ENCODE measurements at regions not wholly inside any gene's neighbourhood (a gene's known extent, or its start where the extent isn't known, plus 50 kb on each side); places are given as distances from the start of the nearest gene placed in this dataset.

DNA sequence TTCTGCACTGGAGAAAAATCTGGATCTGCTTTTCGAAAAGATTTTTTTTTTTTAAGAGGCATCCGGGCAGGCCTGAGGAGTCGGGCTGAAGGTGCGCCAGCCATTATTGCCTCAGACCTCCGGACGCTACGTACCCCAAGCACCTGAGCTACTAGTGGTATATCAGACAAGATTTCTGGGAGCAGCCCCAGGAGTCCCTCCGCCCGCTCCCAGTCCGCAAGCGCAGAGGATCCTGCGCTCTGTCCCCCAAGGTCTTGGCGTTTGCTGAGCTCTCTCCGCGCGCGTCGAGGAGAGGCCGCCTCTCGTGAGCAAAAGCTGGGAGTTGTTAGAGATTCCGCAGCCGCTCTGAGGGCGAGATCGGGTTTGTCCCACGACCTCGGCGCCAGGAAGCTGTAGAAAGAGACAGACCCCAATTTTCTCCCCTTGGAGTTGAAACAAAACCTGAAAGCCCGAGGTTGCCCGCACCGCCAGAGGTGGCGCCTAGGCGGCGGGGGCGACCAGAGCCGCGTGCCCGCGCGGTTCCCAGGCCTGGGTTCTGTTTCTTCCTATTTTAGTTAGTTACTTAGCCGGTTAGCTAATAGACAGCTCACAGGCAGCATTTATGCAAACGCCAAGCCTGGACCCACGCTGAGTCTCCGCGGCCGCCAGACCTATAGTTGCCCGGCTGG lies 72.5 kb upstream of the POLG start:
- Histone ChIP-seq H3K36me3 (no peaks in the 10 kb centered on the region), H3K27me3 (replicated peaks; ENCODE audit: insufficient read depth) (peaks cover 55% of the 10 kb centered on the region), H3K27ac (no peak overlapping the region), H3K9me3 (no peaks in the 10 kb centered on the region), H3K4me1 (ENCODE audit: control insufficient read depth in 1 of 2, low read depth in 2 of 2) (peaks cover 33 to 34% of the 10 kb centered on the region in 2 donors), H3K4me3 (peak overlapping the region; percentile 46)
- ATAC-seq (ENCODE audit: insufficient number of reproducible peaks, low FRiP score, low read depth) (no peak), DNase-seq (ENCODE audit: low spot score) (no peak)
- TF ChIP-seq, protein P1, sequence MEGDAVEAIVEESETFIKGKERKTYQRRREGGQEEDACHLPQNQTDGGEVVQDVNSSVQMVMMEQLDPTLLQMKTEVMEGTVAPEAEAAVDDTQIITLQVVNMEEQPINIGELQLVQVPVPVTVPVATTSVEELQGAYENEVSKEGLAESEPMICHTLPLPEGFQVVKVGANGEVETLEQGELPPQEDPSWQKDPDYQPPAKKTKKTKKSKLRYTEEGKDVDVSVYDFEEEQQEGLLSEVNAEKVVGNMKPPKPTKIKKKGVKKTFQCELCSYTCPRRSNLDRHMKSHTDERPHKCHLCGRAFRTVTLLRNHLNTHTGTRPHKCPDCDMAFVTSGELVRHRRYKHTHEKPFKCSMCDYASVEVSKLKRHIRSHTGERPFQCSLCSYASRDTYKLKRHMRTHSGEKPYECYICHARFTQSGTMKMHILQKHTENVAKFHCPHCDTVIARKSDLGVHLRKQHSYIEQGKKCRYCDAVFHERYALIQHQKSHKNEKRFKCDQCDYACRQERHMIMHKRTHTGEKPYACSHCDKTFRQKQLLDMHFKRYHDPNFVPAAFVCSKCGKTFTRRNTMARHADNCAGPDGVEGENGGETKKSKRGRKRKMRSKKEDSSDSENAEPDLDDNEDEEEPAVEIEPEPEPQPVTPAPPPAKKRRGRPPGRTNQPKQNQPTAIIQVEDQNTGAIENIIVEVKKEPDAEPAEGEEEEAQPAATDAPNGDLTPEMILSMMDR (IDR thresholded peaks at IDR 0.05) = no peak

DNA sequence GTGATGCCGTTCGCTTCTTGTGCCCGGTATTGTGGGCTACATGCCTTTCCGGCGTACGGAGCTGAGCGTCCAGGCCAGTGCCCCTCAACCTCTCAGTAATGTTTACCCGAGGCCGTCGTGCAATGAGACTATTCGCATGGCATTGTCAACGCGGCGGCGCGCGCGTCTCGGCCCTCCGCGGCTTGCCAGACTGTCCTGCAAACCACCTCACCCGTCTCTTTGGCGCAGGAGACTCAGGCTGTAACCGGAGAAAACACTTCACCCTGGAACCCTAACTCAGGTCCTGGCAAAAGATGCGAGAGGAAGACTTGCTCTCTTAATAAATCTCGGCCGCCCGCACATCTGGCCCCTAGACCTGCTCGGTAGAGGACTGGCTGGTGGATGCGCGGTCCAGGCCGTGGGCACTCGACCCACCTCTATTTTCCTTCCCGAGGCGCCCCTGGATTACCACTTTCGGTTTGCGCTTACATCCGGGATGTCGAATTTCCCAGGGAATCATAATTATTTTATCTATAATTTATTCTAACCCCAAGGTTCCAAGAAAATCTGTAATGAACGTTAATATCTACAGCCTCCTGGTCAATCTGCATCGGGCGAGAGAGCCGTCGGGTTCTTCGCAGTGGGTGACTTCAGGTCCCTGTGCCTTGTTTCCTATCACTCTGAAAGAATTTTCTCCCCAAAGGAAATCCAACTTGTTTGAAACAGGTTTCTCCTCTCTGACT lies 71.8 kb upstream of the POLG start:
- peaks cover 51% of the 10 kb centered on the region for H3K27me3 ChIP-seq (replicated peaks; ENCODE audit: insufficient read depth)

DNA sequence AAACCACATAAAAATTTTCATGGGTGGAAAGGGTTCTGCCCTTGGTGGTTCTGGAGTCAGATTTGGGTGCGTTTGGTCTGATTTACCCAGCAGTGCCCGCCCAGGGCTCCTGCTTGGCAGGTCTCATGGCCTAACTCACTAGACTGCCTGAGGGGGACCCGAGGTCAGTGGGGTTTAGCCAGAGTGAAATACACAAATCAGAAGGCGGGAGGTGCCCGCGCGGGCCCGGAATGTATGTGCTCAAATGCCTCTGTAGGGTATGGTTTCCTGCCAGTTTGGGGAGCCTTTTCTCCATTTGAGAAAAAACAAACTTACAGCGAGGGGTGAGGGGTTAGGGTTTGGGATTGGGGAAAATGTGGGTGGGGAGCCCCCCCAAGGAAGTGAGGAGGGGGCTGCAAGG lies 70.9 kb upstream of the POLG start:
- Histone ChIP-seq H3K4me3 (no peak overlapping the region), H3K36me3 (no peaks in the 10 kb centered on the region), H3K27me3 (replicated peaks; ENCODE audit: insufficient read depth) (peaks cover 46% of the 10 kb centered on the region), H3K9me3 (no peaks in the 10 kb centered on the region), H3K4me1 (ENCODE audit: control insufficient read depth in 1 of 2, low read depth in 2 of 2) (peaks cover 29 to 34% of the 10 kb centered on the region in 2 donors), H3K27ac (no peak overlapping the region)
- TF ChIP-seq, protein P1 (IDR thresholded peaks at IDR 0.05) = no peak
- ATAC-seq (ENCODE audit: insufficient number of reproducible peaks, low FRiP score, low read depth) (no peak), DNase-seq (ENCODE audit: low spot score) (no peak)

More for the DNA sequence above, 71.8 kb upstream of the POLG start:
- TF ChIP-seq, protein P1 (IDR thresholded peaks at IDR 0.05) = no peak
- peaks cover 31 to 34% of the 10 kb centered on the region in 2 donors for H3K4me1 ChIP-seq (ENCODE audit: control insufficient read depth in 1 of 2, low read depth in 2 of 2)
- peak overlapping the region; percentile 46 for H3K4me3 ChIP-seq
- H3K27ac ChIP-seq = no peak overlapping the region
- no peaks in the 10 kb centered on the region for H3K9me3 ChIP-seq
- ATAC-seq (ENCODE audit: insufficient number of reproducible peaks, low FRiP score, low read depth) (no peak), DNase-seq (ENCODE audit: low spot score) (no peak)
- H3K36me3 ChIP-seq = no peaks in the 10 kb centered on the region

DNA sequence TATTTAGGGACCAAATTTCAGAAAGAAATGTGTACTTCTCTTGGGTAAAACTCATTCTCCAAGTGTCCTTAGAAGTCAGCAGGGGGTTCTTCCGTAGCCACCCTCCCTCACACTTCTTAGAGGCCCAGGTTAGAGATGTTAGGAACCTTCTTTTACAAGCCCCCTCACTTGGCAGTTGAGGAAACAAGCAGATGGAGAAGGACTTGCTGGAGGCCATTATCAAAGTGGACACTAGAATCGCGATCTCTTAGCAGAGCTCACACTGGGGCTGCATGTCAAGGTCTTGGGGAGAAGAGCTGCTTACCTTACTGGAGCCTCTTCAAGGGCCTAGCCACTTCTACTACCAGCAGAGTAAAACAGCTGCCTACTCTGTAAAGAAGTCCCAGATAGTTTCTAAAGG lies 69.4 kb upstream of the POLG start:
- Histone ChIP-seq H3K9me3 (no peaks in the 10 kb centered on the region), H3K36me3 (no peaks in the 10 kb centered on the region), H3K27me3 (replicated peaks; ENCODE audit: insufficient read depth) (peaks cover 32% of the 10 kb centered on the region), H3K27ac (no peak overlapping the region), H3K4me1 (ENCODE audit: control insufficient read depth in 1 of 2, low read depth in 2 of 2) (peaks cover 37 to 42% of the 10 kb centered on the region in 2 donors), H3K4me3 (no peak overlapping the region)
- DNase-seq (ENCODE audit: low spot score) (no peak), ATAC-seq (ENCODE audit: insufficient number of reproducible peaks, low FRiP score, low read depth) (no peak)
- TF ChIP-seq, protein P1 (IDR thresholded peaks at IDR 0.05) = no peak

DNA sequence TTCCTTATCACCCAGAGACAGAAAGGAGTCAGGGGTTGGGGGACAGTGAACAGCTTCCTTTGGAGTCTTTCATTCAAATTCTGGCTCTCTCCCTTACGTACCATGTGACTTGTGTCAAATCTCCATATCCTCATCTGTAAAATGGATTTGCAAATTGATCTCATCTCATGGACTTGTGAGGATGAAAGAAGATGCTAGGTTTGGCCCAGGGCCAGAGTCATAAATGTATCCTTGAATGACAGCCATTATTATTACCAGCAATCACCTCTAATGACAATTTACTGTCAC lies 67.8 kb upstream of the POLG start:
- Histone ChIP-seq H3K27me3 (replicated peaks; ENCODE audit: insufficient read depth) (peaks cover 28% of the 10 kb centered on the region), H3K9me3 (no peaks in the 10 kb centered on the region), H3K27ac (no peak overlapping the region), H3K36me3 (no peaks in the 10 kb centered on the region), H3K4me1 (ENCODE audit: control insufficient read depth in 1 of 2, low read depth in 2 of 2) (peaks cover 28 to 30% of the 10 kb centered on the region in 2 donors), H3K4me3 (no peak overlapping the region)
- DNase-seq (ENCODE audit: low spot score) (no peak), ATAC-seq (ENCODE audit: insufficient number of reproducible peaks, low FRiP score, low read depth) (no peak)
- TF ChIP-seq, protein P1 (IDR thresholded peaks at IDR 0.05) = no peak

Measured in thoracic aorta (tissue), 2 donors.